HEK293 (cell line): ENCODE measurements at regions not wholly inside any gene's neighbourhood (a gene's known extent, or its start where the extent isn't known, plus 50 kb on each side); places are given as distances from the start of the nearest gene placed in this dataset.
A peak's percentile ranks its signal among the peaks of the same experiment; 100 is the strongest.

Source experiments
- CTCF ChIA-PET: fragments of 350-600 bp; formaldehyde crosslinking; extraction: SDS; loops from one replicate; lab custom pipeline; 2021; ENCODE audit warnings: antibody characterized with exemption; lab: Yijun Ruan, JAX
- POLR2A ChIA-PET: fragments of 300-600 bp; formaldehyde crosslinking; extraction: SDS; loops from one replicate; lab custom pipeline; 2020; ENCODE audit warnings: antibody characterized with exemption, inconsistent platforms; lab: Yijun Ruan, JAX
- H3K27ac ChIP-seq: fragments of 200-500 bp; sonication (Bioruptor generic); 2 replicates; pipeline ENCODE4 v1.5.1; 2014; ENCODE audit warnings: low read depth, low read length, control low read depth, inconsistent platforms; ENCODE audit errors: extremely low read depth
- H3K36me3 ChIP-seq, 2 experiments: fragments of 200-500 bp in 1 of 2; sonication (Bioruptor generic) in 1 of 2; 1 replicate in 1 of 2; 2 replicates in 1 of 2; pipeline ENCODE4 v1.5.1; 2014 to 2017; ENCODE audit warnings: inconsistent platforms in 2 of 2, low read length in 2 of 2; ENCODE audit not compliant: control insufficient read depth in 2 of 2, insufficient read depth in 1 of 2
- H3K4me1 ChIP-seq: fragments of 200-500 bp; sonication (Bioruptor generic); 2 replicates; pipeline ENCODE4 v1.5.1; 2014; ENCODE audit warnings: mild to moderate bottlenecking, low read length, inconsistent platforms; ENCODE audit not compliant: control insufficient read depth, insufficient read depth
- H3K4me3 ChIP-seq: 2 replicates; pipeline ENCODE4 v1.5.1; 2011; ENCODE audit warnings: low read depth, mild to moderate bottlenecking, control low read depth, low read length, moderate library complexity
- H3K9me3 ChIP-seq: fragments of 200-500 bp; sonication (Bioruptor generic); 2 replicates; pipeline ENCODE4 v1.5.1; 2014; ENCODE audit warnings: low read depth, low read length, inconsistent platforms; ENCODE audit not compliant: control insufficient read depth, insufficient read depth
- MYNN ChIP-seq: fragments of 450-650 bp; formaldehyde crosslinking; IDR thresholded peaks from 2 replicates; pipeline ENCODE4 v1.5.1; 2016; ENCODE audit warnings: missing biosample characterization, missing genetic modification characterization, borderline replicate concordance
- YY1 ChIP-seq: fragments of 450-650 bp; formaldehyde crosslinking; IDR thresholded peaks from 2 replicates; pipeline ENCODE4 v1.5.1; 2018; ENCODE audit warnings: missing biosample characterization, missing genetic modification characterization
- YY2 ChIP-seq: fragments of 450-650 bp; formaldehyde crosslinking; IDR thresholded peaks from 2 replicates; pipeline ENCODE4 v1.5.1; 2016; ENCODE audit warnings: missing biosample characterization, missing genetic modification characterization
- ZBTB48 ChIP-seq: fragments of 450-650 bp; formaldehyde crosslinking; IDR thresholded peaks from 2 replicates; pipeline ENCODE4 v1.5.1; 2016; ENCODE audit warnings: missing biosample characterization, missing genetic modification characterization
- ZFP3 ChIP-seq: fragments of 450-650 bp; formaldehyde crosslinking; IDR thresholded peaks from 2 replicates; pipeline ENCODE4 v1.5.1; 2016; ENCODE audit warnings: low read depth, missing biosample characterization, missing genetic modification characterization
- ZNF221 ChIP-seq: fragments of 450-650 bp; formaldehyde crosslinking; IDR thresholded peaks from 2 replicates; pipeline ENCODE4 v1.5.1; 2017; ENCODE audit warnings: missing biosample characterization, missing genetic modification characterization, borderline replicate concordance
- ZNF23 ChIP-seq: fragments of 450-650 bp; formaldehyde crosslinking; IDR thresholded peaks from 2 replicates; pipeline ENCODE4 v1.5.1; 2016; ENCODE audit warnings: missing biosample characterization, missing genetic modification characterization, borderline replicate concordance
- ZNF274 ChIP-seq, 2 experiments: fragments of 200-500 bp in 1 of 2; fragments of 450-650 bp in 1 of 2; sonication (Bioruptor generic) in 1 of 2; formaldehyde crosslinking in 1 of 2; IDR thresholded peaks; 2 replicates each; pipeline versions ENCODE4 v1.5.1 to v1.6.1; 2014 to 2016; ENCODE audit warnings: borderline replicate concordance in 1 of 2, inconsistent platforms in 1 of 2, low read length in 1 of 2, missing biosample characterization in 1 of 2, missing genetic modification characterization in 1 of 2
- ZNF548 ChIP-seq: fragments of 450-650 bp; formaldehyde crosslinking; IDR thresholded peaks from 2 replicates; pipeline ENCODE4 v1.5.1; 2016; ENCODE audit warnings: missing biosample characterization, missing genetic modification characterization
- ZNF558 ChIP-seq: fragments of 450-650 bp; formaldehyde crosslinking; IDR thresholded peaks from 2 replicates; pipeline ENCODE4 v1.5.1; 2016; ENCODE audit warnings: missing biosample characterization, missing genetic modification characterization
- ZNF623 ChIP-seq: fragments of 450-650 bp; formaldehyde crosslinking; IDR thresholded peaks from 2 replicates; pipeline ENCODE4 v1.5.1; 2016; ENCODE audit warnings: missing biosample characterization, missing genetic modification characterization
- ZNF677 ChIP-seq: fragments of 450-650 bp; IDR thresholded peaks from 2 replicates; pipeline ENCODE4 v1.5.0; 2018; ENCODE audit warnings: missing biosample characterization, mild to moderate bottlenecking, missing genetic modification characterization, moderate library complexity
- ZNF747 ChIP-seq: fragments of 450-650 bp; formaldehyde crosslinking; IDR thresholded peaks from 2 replicates; pipeline ENCODE4 v1.5.1; 2016; ENCODE audit warnings: missing biosample characterization, missing genetic modification characterization
- ZNF776 ChIP-seq: fragments of 450-650 bp; formaldehyde crosslinking; IDR thresholded peaks from 2 replicates; pipeline ENCODE4 v1.5.0; 2017; ENCODE audit warnings: missing biosample characterization, missing genetic modification characterization, borderline replicate concordance
- ZSCAN16 ChIP-seq: fragments of 450-650 bp; formaldehyde crosslinking; IDR thresholded peaks from 2 replicates; pipeline ENCODE4 v1.5.1; 2016; ENCODE audit warnings: missing biosample characterization, missing genetic modification characterization
- TF ChIP-seq, protein P1 (sequence below): fragments of 450-650 bp; formaldehyde crosslinking; IDR thresholded peaks from 2 replicates; pipeline ENCODE4 v1.5.1; 2017; ENCODE audit warnings: missing biosample characterization, missing genetic modification characterization
- TF ChIP-seq, protein P2 (sequence below): fragments of 450-650 bp; formaldehyde crosslinking; IDR thresholded peaks from 2 replicates; pipeline ENCODE4 v1.5.1; 2016; ENCODE audit warnings: missing biosample characterization, missing genetic modification characterization
- TF ChIP-seq, protein P3 (sequence below): fragments of 450-650 bp; formaldehyde crosslinking; IDR thresholded peaks from 2 replicates; pipeline ENCODE4 v1.5.1; 2016; ENCODE audit warnings: missing biosample characterization, missing genetic modification characterization
- TF ChIP-seq, protein P4 (sequence below): fragments of 450-650 bp; formaldehyde crosslinking; IDR thresholded peaks from 2 replicates; pipeline ENCODE4 v1.5.1; 2016; ENCODE audit warnings: missing biosample characterization, missing genetic modification characterization

DNA sequence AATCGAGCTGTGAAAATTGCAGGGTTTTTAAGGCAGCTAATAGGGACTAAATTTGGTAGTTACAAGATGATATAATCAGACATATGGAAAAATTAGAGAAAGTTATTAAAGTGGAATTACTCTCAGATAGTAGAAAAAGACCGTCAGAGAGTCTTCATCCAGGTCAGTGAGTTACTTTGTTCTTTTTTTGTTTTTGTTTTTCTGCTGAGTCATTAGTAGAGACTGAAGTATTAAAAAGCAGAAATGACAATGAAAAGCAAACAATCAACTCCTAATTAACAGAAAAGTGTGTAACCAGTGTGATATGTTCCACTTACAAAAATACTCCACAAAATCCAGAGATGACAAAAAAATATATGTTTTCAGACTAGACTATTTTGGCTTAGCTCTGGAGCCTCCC is 480.4 kb upstream of the COX7C start:
- CTCF ChIA-PET: interaction anchor here (0.6 to 0.7 kb wide), 3 partner anchors 19 to 1034 kb away, joined by 3 to 4 read pairs (median 3); no protein-coding TSS in a partner anchor
- Histone ChIP-seq H3K4me3 (no peak overlapping the region), H3K36me3 (no peaks in the 10 kb centered on the region), H3K27ac (no peak overlapping the region), H3K9me3 (no peaks in the 10 kb centered on the region), H3K4me1 (no peaks in the 10 kb centered on the region)
- POLR2A ChIA-PET: no interaction called here
- no peak for TF ChIP-seq MYNN (tag by site-specific recombination)
- TF ChIP-seq ZNF274 (IDR thresholded peaks at IDR 0.05; ENCODE audit: low read length): no peak
- no peak for TF ChIP-seq ZNF274 (tag by site-specific recombination; IDR thresholded peaks at IDR 0.05; ENCODE audit: borderline replicate concordance)
- TF ChIP-seq ZNF221 (tag by site-specific recombination): no peak
- no peak for TF ChIP-seq ZNF23 (tag by site-specific recombination)

DNA sequence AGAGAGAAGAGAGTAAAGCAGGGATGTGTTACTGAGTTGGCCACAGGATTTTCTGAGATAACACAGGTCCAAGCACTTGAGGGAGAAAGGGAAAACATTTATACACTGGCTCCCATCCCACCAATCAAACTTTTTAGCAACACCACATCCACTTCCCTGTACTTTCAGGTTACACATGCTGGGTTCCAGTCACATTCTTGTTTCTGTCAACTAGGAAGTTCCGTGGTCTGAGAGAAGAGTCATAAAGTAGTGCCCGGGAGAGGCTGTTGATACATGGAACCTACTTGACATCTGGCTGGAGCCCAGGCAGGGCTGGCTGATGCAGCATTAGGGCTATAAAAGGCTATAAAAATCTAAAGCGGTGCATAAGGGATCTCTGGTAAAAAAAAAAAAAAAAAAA is 473.9 kb upstream of the COX7C start:
- ChIA-PET CTCF (no interaction called here), POLR2A (no interaction called here)
- no peak for TF ChIP-seq ZNF776 (tag by site-specific recombination)
- peak; percentile 15; the same call in 1 of the 2 replicates for TF ChIP-seq ZBTB48 (tag by site-specific recombination)
- Histone ChIP-seq H3K4me1 (no peaks in the 10 kb centered on the region), H3K27ac (no peak overlapping the region), H3K9me3 (no peaks in the 10 kb centered on the region), H3K36me3 (no peaks in the 10 kb centered on the region), H3K4me3 (no peak overlapping the region)

DNA sequence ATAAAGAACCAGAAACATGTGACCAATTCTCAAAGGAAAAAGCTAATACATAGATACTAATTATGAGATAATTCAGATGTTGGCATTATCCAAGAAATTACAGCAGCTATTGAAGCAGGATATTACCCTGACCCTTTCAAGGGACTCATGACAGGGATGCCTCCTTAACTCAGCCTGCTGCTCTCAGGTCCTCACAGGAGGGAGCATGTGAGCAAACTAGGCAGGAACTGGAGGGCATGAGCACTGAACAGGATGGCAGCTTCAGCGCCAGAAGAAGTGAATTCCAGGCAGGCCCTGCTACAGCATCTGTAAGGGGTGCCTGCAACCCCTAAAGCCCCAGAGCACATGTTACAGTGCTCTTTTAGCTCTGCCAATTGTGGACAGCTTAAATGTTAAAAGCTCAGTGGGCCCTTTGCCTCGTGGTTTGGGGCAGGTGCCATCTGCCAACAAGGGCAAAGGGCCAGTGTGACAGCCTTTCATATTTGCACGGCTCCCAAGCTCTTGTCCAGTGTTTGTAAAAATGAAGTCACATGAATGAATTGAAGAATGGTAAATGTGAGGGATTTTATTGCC is 464.7 kb upstream of the COX7C start:
- no peaks in the 10 kb centered on the region for H3K4me1 ChIP-seq
- TF ChIP-seq ZNF623 (tag by site-specific recombination) (no peak), ZSCAN16 (tag by site-specific recombination) (no peak), ZFP3 (no peak), ZNF23 (tag by site-specific recombination) (no peak), ZNF747 (tag by site-specific recombination) (no peak), YY1 (no peak), ZNF548 (no peak), ZNF677 (tag by site-specific recombination) (no peak), ZNF558 (tag by site-specific recombination) (no peak), YY2 (tag by site-specific recombination) (no peak)
- TF ChIP-seq, protein P1, sequence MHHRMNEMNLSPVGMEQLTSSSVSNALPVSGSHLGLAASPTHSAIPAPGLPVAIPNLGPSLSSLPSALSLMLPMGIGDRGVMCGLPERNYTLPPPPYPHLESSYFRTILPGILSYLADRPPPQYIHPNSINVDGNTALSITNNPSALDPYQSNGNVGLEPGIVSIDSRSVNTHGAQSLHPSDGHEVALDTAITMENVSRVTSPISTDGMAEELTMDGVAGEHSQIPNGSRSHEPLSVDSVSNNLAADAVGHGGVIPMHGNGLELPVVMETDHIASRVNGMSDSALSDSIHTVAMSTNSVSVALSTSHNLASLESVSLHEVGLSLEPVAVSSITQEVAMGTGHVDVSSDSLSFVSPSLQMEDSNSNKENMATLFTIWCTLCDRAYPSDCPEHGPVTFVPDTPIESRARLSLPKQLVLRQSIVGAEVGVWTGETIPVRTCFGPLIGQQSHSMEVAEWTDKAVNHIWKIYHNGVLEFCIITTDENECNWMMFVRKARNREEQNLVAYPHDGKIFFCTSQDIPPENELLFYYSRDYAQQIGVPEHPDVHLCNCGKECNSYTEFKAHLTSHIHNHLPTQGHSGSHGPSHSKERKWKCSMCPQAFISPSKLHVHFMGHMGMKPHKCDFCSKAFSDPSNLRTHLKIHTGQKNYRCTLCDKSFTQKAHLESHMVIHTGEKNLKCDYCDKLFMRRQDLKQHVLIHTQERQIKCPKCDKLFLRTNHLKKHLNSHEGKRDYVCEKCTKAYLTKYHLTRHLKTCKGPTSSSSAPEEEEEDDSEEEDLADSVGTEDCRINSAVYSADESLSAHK (tag by site-specific recombination): no peak
- TF ChIP-seq, protein P2, sequence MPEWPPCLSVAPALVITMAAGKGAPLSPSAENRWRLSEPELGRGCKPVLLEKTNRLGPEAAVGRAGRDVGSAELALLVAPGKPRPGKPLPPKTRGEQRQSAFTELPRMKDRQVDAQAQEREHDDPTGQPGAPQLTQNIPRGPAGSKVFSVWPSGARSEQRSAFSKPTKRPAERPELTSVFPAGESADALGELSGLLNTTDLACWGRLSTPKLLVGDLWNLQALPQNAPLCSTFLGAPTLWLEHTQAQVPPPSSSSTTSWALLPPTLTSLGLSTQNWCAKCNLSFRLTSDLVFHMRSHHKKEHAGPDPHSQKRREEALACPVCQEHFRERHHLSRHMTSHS: no peak
- TF ChIP-seq, protein P3, sequence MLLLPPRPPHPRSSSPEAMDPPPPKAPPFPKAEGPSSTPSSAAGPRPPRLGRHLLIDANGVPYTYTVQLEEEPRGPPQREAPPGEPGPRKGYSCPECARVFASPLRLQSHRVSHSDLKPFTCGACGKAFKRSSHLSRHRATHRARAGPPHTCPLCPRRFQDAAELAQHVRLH (tag by site-specific recombination): no peak
- TF ChIP-seq, protein P4, sequence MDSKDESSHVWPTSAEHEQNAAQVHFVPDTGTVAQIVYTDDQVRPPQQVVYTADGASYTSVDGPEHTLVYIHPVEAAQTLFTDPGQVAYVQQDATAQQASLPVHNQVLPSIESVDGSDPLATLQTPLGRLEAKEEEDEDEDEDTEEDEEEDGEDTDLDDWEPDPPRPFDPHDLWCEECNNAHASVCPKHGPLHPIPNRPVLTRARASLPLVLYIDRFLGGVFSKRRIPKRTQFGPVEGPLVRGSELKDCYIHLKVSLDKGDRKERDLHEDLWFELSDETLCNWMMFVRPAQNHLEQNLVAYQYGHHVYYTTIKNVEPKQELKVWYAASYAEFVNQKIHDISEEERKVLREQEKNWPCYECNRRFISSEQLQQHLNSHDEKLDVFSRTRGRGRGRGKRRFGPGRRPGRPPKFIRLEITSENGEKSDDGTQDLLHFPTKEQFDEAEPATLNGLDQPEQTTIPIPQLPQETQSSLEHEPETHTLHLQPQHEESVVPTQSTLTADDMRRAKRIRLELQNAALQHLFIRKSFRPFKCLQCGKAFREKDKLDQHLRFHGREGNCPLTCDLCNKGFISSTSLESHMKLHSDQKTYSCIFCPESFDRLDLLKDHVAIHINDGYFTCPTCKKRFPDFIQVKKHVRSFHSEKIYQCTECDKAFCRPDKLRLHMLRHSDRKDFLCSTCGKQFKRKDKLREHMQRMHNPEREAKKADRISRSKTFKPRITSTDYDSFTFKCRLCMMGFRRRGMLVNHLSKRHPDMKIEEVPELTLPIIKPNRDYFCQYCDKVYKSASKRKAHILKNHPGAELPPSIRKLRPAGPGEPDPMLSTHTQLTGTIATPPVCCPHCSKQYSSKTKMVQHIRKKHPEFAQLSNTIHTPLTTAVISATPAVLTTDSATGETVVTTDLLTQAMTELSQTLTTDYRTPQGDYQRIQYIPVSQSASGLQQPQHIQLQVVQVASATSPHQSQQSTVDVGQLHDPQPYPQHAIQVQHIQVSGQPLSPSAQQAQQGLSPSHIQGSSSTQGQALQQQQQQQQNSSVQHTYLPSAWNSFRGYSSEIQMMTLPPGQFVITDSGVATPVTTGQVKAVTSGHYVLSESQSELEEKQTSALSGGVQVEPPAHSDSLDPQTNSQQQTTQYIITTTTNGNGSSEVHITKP (tag by site-specific recombination): no peak
- TF ChIP-seq, all 188 proteins: peak for 0
- no peaks in the 10 kb centered on the region for H3K36me3 ChIP-seq
- no peak overlapping the region for H3K4me3 ChIP-seq
- H3K9me3 ChIP-seq: no peaks in the 10 kb centered on the region
- POLR2A ChIA-PET: no interaction called here
- no peak overlapping the region for H3K27ac ChIP-seq
- CTCF ChIA-PET: interaction anchor here (0.9 kb wide), 1 partner anchor 13 kb away, joined by 4 read pairs; no protein-coding TSS in a partner anchor
